ENCODE measurements at regions not wholly inside any gene's neighbourhood (a gene's known extent, or its start where the extent isn't known, plus 50 kb on each side); places are given as distances from the start of the nearest gene placed in this dataset.

DNA sequence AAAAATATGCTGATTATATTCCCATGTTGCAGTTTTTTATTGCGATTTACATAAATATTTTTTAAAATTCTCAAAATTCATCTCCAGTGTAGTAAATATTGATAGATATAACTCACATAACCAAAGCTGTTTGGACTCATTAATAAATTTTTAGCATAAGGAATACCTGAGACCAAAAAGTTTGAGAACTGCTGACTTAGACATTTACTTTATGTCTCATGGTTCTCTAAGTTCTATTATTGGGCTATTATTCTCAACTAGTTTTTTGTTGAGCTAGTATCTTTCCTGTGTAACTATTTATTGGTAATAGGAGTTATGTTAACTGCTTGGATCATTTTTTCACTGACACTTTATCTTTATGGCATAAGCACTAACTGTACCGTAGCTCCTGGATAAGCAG lies 1069.6 kb downstream of the ADGRL2 start:
- H3K4me3 ChIP-seq (ENCODE audit: low read depth, low read length) = no peak overlapping the region
- no peak for DNase-seq (ENCODE audit: low read depth)
- TF ChIP-seq, protein P1, sequence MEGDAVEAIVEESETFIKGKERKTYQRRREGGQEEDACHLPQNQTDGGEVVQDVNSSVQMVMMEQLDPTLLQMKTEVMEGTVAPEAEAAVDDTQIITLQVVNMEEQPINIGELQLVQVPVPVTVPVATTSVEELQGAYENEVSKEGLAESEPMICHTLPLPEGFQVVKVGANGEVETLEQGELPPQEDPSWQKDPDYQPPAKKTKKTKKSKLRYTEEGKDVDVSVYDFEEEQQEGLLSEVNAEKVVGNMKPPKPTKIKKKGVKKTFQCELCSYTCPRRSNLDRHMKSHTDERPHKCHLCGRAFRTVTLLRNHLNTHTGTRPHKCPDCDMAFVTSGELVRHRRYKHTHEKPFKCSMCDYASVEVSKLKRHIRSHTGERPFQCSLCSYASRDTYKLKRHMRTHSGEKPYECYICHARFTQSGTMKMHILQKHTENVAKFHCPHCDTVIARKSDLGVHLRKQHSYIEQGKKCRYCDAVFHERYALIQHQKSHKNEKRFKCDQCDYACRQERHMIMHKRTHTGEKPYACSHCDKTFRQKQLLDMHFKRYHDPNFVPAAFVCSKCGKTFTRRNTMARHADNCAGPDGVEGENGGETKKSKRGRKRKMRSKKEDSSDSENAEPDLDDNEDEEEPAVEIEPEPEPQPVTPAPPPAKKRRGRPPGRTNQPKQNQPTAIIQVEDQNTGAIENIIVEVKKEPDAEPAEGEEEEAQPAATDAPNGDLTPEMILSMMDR (conservative IDR thresholded peaks at IDR 0.05; ENCODE audit: low read depth, low read length) = no peak

DNA sequence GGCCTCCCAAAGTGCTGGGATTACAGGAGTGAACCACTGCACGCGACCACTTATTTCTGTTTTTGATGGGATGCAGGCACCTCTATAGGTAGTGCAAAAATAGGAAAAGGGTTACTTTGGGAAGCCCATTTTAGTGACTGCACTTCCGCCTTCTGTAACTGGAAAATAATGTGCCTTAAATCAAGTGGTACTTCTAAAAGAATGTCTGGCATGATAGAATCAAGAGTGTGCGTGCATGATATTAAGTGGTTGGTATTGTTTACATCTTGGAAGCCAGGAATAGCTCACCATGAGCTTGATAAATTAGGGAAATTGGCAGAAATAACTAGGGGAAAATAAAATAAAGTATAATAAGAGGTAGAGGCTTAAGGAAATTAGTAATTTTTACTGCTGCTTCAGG lies 1067.0 kb downstream of the ADGRL2 start:
- TF ChIP-seq, protein P1 (conservative IDR thresholded peaks at IDR 0.05; ENCODE audit: low read depth, low read length) = no peak
- DNase-seq (ENCODE audit: low read depth) = no peak
- no peak overlapping the region for H3K4me3 ChIP-seq (ENCODE audit: low read depth, low read length)

DNA sequence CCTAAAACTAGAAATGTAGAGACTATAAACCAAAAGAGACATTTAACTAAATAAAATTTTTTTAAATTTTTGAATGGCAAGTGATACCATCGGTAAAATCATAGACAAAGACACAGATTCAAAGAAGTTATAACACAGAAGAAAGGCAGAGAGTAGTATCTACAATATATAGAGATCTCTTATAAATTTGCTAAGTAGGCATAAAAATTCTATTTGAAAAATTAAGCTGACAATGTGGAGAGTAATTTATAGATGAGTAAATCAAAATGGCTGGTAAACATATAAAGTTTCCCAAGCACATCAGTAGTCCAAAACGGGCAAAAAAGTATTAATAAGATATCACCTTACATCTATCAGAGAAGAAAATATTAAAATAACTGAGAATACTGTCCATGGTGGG lies 1061.0 kb downstream of the ADGRL2 start:
- no peak for DNase-seq (ENCODE audit: low read depth)
- TF ChIP-seq, protein P1 (conservative IDR thresholded peaks at IDR 0.05; ENCODE audit: low read depth, low read length) = no peak
- H3K4me3 ChIP-seq (ENCODE audit: low read depth, low read length) = no peak overlapping the region

DNA sequence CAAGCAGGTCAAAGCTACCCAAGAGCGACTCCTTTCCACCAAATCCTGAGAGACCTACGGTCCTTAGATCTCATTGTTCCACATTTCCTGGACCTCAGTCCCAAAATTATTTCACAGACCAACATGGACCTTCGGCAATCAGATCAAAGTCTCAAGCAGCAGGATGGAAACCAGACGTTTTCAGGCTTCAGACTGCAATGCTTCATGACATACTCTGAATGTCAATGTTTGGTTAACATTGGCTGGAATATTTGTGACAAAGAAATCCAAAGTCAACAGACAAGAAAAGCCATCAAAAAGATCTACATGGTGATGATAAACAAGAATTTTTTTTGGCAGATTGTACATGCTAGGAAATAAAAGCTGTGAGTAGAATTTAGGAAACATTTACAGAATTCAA lies 1057.3 kb downstream of the ADGRL2 start:
- DNase-seq (ENCODE audit: low read depth) = no peak
- no peak overlapping the region for H3K4me3 ChIP-seq (ENCODE audit: low read depth, low read length)
- TF ChIP-seq, protein P1 (conservative IDR thresholded peaks at IDR 0.05; ENCODE audit: low read depth, low read length) = no peak

DNA sequence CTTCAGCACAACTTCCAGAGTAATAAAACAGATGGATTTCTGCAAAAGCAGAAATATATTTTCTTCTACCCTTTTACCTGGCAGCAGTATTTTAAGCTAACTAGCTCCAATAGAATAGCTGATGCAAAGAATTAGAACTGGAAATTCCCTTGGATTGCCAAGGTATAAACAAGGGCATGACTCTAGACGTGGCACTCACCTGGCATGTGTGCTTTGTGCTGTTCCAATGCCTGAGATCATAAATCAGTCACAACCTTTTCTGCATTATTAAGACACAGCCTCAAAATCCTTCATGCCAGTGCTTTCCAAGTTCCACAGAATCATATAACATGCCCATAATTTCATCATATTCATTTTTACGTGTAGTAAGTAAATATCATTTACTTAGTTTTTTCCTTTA lies 1048.7 kb downstream of the ADGRL2 start:
- H3K4me3 ChIP-seq (ENCODE audit: low read depth, low read length) = no peak overlapping the region
- TF ChIP-seq, protein P1 (conservative IDR thresholded peaks at IDR 0.05; ENCODE audit: low read depth, low read length) = no peak
- DNase-seq (ENCODE audit: low read depth) = no peak

DNA sequence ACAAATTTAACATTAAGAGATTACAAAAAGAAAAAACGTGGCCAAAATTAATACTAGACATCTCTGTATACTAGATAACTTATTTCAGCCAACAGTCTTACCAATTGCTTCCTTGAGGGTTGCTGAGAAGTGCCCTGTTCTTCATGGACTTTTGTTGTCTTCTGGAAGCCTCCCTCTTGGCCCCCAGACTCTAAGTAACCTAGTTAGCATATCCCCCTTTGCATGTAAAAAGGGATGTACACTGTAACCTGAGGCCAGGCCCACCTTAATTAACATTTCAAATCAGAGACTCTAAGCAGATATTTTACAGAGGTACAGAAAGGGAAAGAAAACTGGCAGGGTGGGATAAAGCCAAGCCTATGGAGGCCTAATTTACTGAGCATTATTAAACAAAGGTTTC lies 1047.3 kb downstream of the ADGRL2 start:
- H3K4me3 ChIP-seq (ENCODE audit: low read depth, low read length) = no peak overlapping the region
- TF ChIP-seq, protein P1 (conservative IDR thresholded peaks at IDR 0.05; ENCODE audit: low read depth, low read length) = no peak
- no peak for DNase-seq (ENCODE audit: low read depth)

DNA sequence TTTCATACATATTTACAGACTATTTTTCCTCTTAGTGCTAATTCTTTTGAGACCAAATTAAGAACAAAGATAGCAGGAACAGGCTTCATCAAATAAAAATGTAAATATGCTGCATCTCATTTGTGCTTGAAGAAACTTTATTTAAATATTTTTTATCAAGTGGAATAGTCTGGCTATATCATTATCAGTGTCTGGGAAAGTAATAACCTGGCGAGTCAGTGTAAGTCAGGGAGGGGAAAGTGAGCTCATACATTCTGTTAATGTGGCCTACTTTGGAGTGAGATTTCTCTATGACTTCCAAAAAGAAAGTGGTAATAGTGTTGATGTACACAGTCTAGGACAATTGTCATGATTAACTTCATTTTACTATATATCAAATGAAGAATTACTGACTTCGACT lies 1045.1 kb downstream of the ADGRL2 start:
- TF ChIP-seq, protein P1 (conservative IDR thresholded peaks at IDR 0.05; ENCODE audit: low read depth, low read length) = no peak
- DNase-seq (ENCODE audit: low read depth) = no peak
- H3K4me3 ChIP-seq (ENCODE audit: low read depth, low read length) = no peak overlapping the region
